Vagina (tissue), 2 donors: ENCODE measurements at regions not wholly inside any gene's neighbourhood (a gene's known extent, or its start where the extent isn't known, plus 50 kb on each side); places are given as distances from the start of the nearest gene placed in this dataset.

Experiments used
- CTCF ChIP-seq, 3 experiments: fragments of 450-650 bp in 2 of 3; fragments of 200-600 bp in 1 of 3; sonication (generic) in 1 of 3; IDR thresholded peaks; one replicate each; pipeline ENCODE4 v1.5.1; 2017 to 2019; ENCODE audit warnings: antibody characterized with exemption in 3 of 3, mild to moderate bottlenecking in 2 of 3, moderate library complexity in 2 of 3
- POLR2A ChIP-seq, 2 donors: fragments of 450-650 bp; IDR thresholded peaks; one replicate each; pipeline ENCODE4 v1.6.1; 2017; ENCODE audit warnings: antibody characterized with exemption in 2 of 2, mild to moderate bottlenecking in 2 of 2, moderate library complexity in 2 of 2
- POLR2AphosphoS5 ChIP-seq, 2 donors: sonication (generic); formaldehyde crosslinking; IDR thresholded peaks; one replicate each; pipeline ENCODE4 v1.9.0; 2017; ENCODE audit warnings: antibody characterized with exemption in 2 of 2, mild to moderate bottlenecking in 2 of 2, low read depth in 1 of 2; ENCODE audit not compliant: insufficient read depth in 1 of 2

GRCh38 chr20:29299811-29300578 is 1957.5 kb upstream of the DEFB115 start:
- TF ChIP-seq CTCF (IDR thresholded peaks at IDR 0.05) (no peak), POLR2AphosphoS5 (IDR thresholded peaks at IDR 0.05; ENCODE audit: insufficient read depth in 1 of 2, low read depth in 1 of 2) (no peak), POLR2A (IDR thresholded peaks at IDR 0.05) (no peak)
